ENCODE measurements at regions not wholly inside any gene's neighbourhood (a gene's known extent, or its start where the extent isn't known, plus 50 kb on each side); places are given as distances from the start of the nearest gene placed in this dataset.

DNA sequence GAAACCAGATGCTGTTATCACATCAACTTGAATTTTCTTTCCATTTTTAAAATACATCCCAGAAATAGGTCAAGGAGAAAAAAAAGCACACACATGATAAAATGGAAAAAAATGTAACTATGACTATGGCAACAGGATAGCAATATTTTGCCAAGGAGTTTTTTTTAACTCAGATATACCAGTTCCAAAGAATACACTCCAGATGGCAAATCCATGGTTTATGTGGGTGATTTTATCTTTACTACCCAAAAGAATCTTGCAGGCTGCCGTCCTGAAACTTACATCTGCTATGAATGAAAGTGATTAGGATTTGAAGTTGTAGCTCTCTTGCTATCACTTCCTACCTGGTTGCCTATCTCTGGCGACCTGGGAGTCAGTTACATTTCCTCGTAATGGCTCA is 91.0 kb upstream of the PLPPR4 start:
- TF ChIP-seq, protein P1, sequence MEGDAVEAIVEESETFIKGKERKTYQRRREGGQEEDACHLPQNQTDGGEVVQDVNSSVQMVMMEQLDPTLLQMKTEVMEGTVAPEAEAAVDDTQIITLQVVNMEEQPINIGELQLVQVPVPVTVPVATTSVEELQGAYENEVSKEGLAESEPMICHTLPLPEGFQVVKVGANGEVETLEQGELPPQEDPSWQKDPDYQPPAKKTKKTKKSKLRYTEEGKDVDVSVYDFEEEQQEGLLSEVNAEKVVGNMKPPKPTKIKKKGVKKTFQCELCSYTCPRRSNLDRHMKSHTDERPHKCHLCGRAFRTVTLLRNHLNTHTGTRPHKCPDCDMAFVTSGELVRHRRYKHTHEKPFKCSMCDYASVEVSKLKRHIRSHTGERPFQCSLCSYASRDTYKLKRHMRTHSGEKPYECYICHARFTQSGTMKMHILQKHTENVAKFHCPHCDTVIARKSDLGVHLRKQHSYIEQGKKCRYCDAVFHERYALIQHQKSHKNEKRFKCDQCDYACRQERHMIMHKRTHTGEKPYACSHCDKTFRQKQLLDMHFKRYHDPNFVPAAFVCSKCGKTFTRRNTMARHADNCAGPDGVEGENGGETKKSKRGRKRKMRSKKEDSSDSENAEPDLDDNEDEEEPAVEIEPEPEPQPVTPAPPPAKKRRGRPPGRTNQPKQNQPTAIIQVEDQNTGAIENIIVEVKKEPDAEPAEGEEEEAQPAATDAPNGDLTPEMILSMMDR (IDR thresholded peaks at IDR 0.05; ENCODE audit: extremely low read depth, low read depth, low read length): no peak
- Histone ChIP-seq H3K4me1 (ENCODE audit: insufficient read depth, low read length) (peaks cover 7% of the 10 kb centered on the region), H3K9me3 (ENCODE audit: low read depth, low read length) (no peaks in the 10 kb centered on the region), H4K20me1 (ENCODE audit: insufficient read depth, low read length) (no peaks in the 10 kb centered on the region), H2AFZ (ENCODE audit: low read length) (peak overlapping the region; percentile 52), H3K4me2 (ENCODE audit: insufficient read depth, low read length) (peak overlapping the region; percentile 37), H3K27me3 (ENCODE audit: insufficient read depth, low read length) (no peaks in the 10 kb centered on the region), H3K27ac (ENCODE audit: low read depth, low read length) (no peak overlapping the region), H3K79me2 (ENCODE audit: insufficient read depth, low read length) (no peaks in the 10 kb centered on the region), H3K4me3 (ENCODE audit: insufficient read depth, low read length) (no peak overlapping the region), H3K36me3 (ENCODE audit: insufficient read depth, low read length) (no peaks in the 10 kb centered on the region)
- DNase-seq (ENCODE audit: insufficient read length, low spot score, missing footprints): peak; percentile 38

DNA sequence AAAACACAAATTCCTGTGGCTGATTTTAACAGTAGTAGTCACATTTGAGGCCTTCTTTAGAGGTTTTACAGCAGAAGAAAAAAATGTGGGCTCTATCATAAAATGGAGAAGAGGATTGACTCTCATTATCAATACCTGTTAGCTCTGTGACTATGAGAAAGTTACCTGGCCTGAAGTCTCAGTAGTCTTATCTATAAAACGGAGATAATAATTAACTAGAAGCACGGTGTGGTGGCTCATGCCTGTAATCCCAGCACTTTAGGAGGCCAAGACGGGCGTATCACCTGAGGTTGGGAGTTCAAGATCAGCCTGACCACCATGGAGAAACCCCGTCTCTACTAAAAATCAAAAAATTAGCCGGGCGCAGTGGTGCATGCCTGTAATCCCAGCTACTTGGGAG is 90.4 kb upstream of the PLPPR4 start:
- no peaks in the 10 kb centered on the region for H3K27me3 ChIP-seq (ENCODE audit: insufficient read depth, low read length)
- H3K36me3 ChIP-seq (ENCODE audit: insufficient read depth, low read length): no peaks in the 10 kb centered on the region
- TF ChIP-seq, protein P1 (IDR thresholded peaks at IDR 0.05; ENCODE audit: extremely low read depth, low read depth, low read length): no peak
- no peaks in the 10 kb centered on the region for H3K79me2 ChIP-seq (ENCODE audit: insufficient read depth, low read length)
- H2AFZ ChIP-seq (ENCODE audit: low read length): peak overlapping the region; percentile 52
- no peak overlapping the region for H3K4me3 ChIP-seq (ENCODE audit: insufficient read depth, low read length)
- H3K4me1 ChIP-seq (ENCODE audit: insufficient read depth, low read length): peaks cover 7% of the 10 kb centered on the region
- H3K9me3 ChIP-seq (ENCODE audit: low read depth, low read length): no peaks in the 10 kb centered on the region
- H3K4me2 ChIP-seq (ENCODE audit: insufficient read depth, low read length): no peak overlapping the region
- H4K20me1 ChIP-seq (ENCODE audit: insufficient read depth, low read length): no peaks in the 10 kb centered on the region
- DNase-seq (ENCODE audit: insufficient read length, low spot score, missing footprints): no peak
- H3K27ac ChIP-seq (ENCODE audit: low read depth, low read length): no peak overlapping the region

DNA sequence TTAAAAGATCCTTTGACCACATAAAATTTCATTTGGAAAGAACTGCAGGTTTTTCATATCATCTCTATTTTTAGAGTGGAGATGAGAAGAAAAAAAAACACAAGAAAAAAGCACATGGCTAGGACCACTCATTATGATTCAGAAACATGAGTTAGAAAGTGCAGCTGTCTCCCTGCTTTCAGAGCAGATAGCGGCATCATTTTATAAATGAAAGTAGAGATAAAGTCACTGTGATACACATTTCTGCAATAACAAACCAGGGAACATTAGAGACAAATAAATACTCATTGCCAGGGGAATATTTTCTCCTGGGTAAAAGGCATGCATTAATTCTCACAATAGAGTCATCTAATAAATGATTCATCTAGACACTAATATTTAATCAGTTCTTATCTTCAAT is 87.5 kb upstream of the PLPPR4 start:
- peaks cover 4% of the 10 kb centered on the region for H3K4me1 ChIP-seq (ENCODE audit: insufficient read depth, low read length)
- TF ChIP-seq, protein P1 (IDR thresholded peaks at IDR 0.05; ENCODE audit: extremely low read depth, low read depth, low read length): no peak
- H3K4me2 ChIP-seq (ENCODE audit: insufficient read depth, low read length): no peak overlapping the region
- no peaks in the 10 kb centered on the region for H4K20me1 ChIP-seq (ENCODE audit: insufficient read depth, low read length)
- DNase-seq (ENCODE audit: insufficient read length, low spot score, missing footprints): no peak
- H3K36me3 ChIP-seq (ENCODE audit: insufficient read depth, low read length): no peaks in the 10 kb centered on the region
- no peaks in the 10 kb centered on the region for H3K9me3 ChIP-seq (ENCODE audit: low read depth, low read length)
- no peaks in the 10 kb centered on the region for H3K79me2 ChIP-seq (ENCODE audit: insufficient read depth, low read length)
- H3K27me3 ChIP-seq (ENCODE audit: insufficient read depth, low read length): no peaks in the 10 kb centered on the region
- H3K27ac ChIP-seq (ENCODE audit: low read depth, low read length): no peak overlapping the region
- H2AFZ ChIP-seq (ENCODE audit: low read length): no peak overlapping the region
- H3K4me3 ChIP-seq (ENCODE audit: insufficient read depth, low read length): no peak overlapping the region

DNA sequence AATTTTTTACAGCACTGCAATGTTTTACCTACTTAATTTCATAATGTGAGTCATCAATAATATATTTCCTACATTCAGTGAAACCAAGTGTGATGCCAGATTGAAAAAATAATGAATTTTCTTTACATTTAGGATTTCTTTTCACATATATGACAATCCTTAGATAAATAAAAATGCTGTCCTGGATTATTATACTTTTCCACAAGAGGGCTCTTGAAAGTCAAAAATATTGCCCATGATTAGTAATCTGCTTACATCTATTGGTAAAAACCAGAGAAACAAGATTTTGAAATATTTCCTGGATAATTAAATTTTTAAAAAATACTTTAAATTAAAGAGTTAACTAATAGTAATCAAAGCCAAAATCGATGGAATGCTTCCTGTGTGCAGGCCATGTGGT is 86.8 kb upstream of the PLPPR4 start:
- Histone ChIP-seq H3K27me3 (ENCODE audit: insufficient read depth, low read length) (no peaks in the 10 kb centered on the region), H3K4me1 (ENCODE audit: insufficient read depth, low read length) (peaks cover 4% of the 10 kb centered on the region), H4K20me1 (ENCODE audit: insufficient read depth, low read length) (no peaks in the 10 kb centered on the region), H3K4me3 (ENCODE audit: insufficient read depth, low read length) (no peak overlapping the region), H3K36me3 (ENCODE audit: insufficient read depth, low read length) (no peaks in the 10 kb centered on the region), H2AFZ (ENCODE audit: low read length) (no peak overlapping the region), H3K79me2 (ENCODE audit: insufficient read depth, low read length) (no peaks in the 10 kb centered on the region), H3K9me3 (ENCODE audit: low read depth, low read length) (no peaks in the 10 kb centered on the region), H3K4me2 (ENCODE audit: insufficient read depth, low read length) (no peak overlapping the region), H3K27ac (ENCODE audit: low read depth, low read length) (no peak overlapping the region)
- no peak for DNase-seq (ENCODE audit: insufficient read length, low spot score, missing footprints)
- TF ChIP-seq, protein P1 (IDR thresholded peaks at IDR 0.05; ENCODE audit: extremely low read depth, low read depth, low read length): peak; percentile 35
